Colon (tissue), 2 donors: ENCODE measurements at regions not wholly inside any gene's neighbourhood (a gene's known extent, or its start where the extent isn't known, plus 50 kb on each side); places are given as distances from the start of the nearest gene placed in this dataset.
"Not testable (repeated sequence)": the region's sequence is repeated elsewhere in the genome, so short reads cannot be mapped to it uniquely, and the experiment has no call there.

Experiments
- FAIRE-seq: peaks from 2 replicates; lab custom pipeline; 2012; peaks lifted over from hg19 to GRCh38; lab: Jason Lieb, UNC
- donor health status: control.
- donor health status: control.

DNA sequence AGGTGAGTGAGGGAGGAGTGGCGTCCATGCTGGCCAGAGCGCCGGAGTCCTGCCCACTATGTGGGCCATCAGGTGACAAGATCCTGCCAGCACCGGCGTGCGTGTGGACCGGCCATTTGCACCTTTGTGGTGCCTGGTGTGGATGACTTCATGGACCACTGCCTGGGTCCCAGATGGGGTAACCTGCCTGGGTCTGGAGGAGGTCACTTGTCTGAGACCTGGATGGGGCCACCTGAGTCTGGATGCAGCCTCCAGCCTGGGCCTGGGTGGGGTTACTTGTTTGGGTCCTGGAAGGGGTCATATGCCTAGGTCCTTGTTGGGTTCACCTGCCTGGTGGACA lies 299.6 kb downstream of the NDUFA10 start:
- FAIRE-seq, result no peak

DNA sequence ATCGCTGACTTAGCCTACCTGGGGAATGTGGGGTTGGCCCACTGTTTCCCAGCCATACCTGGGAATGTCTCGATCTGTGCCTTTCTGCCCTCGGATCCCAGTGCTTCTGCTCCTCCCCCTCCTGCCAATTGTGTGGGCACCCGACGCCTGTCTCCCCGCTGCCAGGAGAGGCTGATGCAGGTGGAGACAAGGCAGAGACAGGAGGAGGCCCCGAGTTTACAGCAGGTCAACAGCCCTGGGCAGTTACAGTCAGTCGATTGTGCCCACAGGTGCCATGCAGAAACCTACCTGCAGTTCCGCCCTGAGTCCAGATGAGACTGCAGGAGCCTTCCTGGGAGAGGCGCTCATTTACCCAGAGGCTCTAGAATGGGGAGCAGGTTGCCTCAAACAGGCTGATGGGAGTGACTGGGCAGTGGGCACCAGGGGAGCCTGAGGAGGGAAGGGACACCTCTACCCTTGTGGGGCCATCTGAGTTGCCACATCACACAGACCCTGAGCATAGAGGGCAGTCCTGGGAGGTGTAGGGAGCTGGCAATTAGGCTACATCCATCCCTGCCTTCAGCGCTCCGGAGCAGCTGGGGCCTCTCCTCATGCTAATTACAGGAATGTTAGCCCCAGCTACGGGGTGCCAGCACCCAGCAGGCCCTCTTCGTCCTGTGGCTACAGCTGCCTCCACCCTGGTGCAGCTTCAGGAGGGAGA lies 300.1 kb downstream of the NDUFA10 start:
- no peak for FAIRE-seq

DNA sequence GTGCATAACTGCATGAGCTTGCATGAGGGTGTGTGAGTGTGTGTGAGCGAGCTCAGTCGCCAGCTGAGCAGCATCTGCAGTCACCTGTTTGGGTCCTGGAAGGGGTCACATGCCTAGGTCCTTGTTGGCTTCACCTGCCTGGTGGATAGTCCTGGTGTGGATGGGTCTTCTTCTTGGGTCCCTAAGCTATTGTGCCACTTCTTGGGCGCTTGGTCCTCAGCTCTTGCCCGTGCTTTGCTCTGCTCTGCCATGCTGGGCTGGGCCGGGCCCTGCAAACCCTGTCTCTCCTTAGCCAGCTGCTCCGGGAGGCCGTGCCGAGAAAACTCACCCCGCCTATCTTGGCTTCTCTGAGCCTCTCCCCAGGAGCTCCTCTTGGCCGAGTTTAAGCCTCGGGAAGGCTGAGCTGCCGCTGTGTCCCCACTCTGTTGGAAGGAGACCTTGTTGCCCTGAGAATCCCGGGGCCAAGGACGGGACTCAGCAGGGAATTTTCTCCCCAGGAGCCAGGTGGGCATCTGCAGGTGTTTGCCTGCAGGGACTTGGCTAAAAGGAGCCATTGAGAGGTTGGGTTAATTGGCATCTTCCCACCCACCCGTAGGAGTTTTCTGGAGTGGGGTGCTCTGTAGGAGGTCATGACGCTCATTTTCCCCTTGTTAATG lies 300.8 kb downstream of the NDUFA10 start:
- no peak for FAIRE-seq

DNA sequence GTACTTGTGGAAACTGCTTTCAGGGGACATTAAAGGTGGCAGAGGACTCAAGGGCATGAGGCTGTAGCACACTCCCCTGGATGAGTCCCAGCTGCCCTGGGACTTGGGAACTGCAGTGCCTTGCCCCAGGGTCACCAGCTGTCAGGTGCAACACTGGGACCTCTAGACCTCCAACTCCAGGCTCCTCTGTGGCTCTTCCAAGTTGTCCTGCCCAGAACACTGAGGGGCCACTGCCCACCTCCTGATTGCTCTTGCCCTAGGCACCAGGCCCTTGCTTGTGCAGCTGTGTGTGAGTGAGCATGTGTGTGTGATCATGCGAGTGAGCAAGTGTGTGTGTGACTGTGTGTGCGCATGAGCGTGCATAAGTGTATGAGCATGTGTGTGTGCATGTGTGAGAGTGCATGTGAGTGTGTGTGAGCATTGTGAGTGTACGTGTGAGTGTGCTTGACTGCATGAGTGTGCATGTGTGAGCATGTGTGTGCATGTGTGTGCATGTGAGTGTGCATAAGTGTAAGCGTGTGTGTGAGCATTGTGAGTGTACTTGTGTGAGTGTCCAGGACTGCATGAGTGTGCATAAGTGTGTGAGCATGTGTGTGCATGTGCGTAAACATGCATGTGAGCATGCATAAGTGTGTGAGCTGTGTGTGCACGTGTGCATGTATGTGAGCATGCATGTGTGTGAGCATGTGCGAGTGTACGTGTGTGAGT lies 301.5 kb downstream of the NDUFA10 start:
- no peak for FAIRE-seq

DNA sequence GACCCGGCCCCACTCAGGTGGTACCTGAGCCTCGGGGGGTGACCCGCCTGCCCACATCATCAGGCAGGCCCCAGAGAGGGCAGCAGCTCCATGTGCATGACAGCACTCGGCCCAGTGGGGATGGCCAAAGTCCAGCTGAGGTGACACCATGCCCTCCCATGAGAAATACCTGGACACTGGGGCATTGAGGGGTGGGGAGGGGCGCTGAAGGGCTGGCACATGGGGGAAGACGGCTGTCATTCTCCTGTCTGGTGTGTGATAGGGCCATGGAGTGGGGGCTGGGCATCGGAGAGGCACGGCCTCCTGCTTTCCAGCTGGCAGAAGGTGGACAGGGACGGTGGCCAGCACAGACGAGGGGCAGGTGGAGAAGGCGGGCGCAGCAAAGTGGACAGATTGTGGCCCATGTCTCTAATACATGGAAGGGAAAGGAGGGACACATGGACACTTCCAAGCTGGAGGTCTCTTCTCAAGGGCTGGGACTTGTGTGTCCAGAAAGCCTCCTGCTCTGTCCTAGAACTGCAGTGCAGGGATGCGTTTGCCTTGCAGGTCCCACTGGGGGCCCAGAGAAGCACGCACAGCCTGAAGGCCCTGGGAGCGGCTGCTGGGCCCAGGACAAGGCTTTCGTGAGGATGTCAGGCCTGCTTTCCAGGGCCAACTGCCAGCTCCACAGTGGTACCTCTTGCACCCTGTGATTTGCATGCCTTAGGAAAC lies 302.2 kb downstream of the NDUFA10 start:
- no peak for FAIRE-seq

DNA sequence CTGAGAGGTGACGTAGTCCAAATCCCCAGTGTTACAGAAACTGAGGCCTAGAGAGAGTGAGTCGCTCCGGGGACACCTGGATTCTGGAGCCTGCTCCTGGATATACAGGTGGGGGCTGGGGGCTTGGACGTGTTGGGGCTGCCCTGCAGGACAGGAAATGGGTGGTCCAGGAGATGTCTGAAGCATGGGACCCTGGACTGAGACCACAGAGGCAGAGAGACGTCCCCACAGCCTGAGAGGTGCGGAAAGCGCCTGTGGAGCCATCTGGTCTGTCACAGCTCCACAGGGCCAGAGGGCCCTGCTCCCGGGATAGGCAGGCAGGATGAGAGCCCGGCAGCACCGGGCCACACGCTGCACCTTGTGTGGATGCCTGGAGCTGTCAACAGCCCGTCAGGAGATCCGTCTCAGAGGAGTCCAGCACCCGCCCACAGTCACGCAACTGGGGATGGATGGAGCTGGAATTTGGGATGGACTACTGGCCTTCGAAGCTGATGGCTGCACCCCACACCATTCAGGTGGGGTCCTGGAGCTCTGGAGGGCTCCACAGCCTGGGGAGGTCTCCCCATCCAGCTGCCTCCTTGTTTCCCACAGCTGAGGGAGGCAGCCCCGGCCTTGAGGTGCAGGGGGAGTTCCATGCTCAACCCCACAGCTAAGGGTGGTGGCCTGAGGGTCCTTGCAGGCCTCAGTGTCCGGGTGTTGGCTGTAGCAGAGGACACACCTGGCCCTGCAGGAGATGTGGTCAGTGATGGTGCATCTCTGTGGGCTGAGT lies 303.0 kb downstream of the NDUFA10 start:
- FAIRE-seq, result no peak

DNA sequence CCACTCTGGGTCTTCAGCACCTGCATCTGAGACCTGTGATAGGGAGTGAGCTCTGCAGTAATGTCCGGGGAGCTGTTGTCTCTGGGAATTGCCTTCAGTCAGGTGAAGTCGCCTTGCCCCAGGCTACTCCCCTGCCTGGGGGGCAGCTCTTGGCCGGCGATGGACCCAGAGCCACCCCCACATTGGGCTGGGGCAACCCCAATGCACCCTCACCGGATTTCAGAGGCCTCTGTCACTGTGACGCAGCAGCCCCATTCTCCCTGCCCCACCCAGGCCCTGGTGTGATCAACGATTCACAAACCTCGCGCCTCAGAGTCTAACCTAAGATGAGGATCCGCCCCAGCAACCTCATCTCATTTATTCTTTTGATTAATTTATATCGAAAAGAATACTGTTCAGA lies 303.6 kb downstream of the NDUFA10 start:
- FAIRE-seq, result no peak

DNA sequence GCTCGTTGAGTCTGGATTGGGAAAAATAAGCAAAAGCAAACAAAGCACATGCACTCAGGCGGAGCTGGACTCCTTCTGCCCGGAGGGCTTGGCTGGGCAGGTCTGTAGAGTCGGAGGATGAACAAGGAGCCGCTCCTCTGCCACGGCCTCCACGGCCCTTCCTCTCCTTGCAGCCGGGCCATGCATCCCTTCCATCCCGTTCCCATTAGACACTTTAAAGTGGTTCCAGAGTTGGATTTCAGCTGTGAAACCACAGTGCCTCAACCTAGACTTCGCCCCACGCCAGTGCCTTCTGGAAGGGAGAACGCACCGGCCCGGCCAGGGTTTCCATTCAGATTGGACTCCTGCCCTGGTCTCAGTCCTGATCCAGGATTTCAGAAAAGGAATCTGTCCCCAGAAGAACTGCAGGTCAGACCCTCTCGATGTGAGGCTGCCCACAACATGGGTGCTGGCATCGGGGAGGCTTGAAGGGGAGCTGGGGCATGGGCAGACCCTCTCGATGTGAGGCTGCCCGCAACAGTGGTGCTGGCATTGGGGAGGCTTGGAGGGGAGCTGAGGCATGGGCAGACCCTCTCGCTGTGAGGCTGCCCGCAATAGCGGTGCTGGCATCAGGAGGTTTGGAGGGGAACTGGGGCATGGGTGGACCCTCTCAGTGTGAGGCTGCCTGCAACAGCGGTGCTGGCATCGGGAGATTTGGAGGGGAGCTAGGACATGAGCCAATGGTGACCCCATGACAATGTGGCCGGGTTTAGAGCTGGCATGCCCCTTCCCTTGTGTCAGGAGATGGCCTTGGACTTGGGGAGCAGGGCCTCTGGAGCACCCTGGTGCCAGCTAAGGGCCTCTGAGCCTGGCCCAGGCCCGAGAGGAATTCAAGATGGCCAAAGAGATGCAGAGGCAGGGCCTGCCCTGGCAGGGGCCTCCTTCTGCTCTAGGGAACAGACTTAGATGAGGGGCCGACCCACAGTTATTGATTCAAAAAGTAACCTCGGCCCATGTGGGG lies 304.5 kb downstream of the NDUFA10 start:
- no peak for FAIRE-seq

DNA sequence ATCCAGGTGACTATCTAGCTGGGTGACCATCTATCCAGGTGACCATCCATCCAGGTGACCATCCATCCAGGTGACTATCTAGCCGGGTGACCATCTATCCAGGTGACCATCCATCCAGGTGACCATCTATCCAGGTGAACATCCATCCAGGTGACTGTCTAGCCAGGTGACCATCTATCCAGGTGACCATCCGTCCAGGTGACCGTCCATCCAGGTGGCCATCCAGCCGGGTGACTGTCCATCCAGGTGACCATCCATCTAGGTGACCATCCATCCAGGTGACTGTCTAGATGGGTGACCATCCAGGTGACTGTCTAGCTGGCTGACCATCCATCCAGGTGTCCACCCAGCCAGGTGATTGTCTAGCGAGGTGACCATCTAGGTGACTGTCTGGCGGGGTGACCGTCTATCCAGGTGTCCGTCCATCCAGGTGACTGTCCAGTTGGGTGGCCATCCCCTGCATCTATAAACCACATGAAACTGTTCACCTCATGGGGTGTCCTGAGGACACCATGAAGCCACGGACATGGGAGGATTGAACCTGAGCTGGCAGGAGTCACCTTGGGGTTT lies 305.3 kb downstream of the NDUFA10 start:
- no peak for FAIRE-seq

DNA sequence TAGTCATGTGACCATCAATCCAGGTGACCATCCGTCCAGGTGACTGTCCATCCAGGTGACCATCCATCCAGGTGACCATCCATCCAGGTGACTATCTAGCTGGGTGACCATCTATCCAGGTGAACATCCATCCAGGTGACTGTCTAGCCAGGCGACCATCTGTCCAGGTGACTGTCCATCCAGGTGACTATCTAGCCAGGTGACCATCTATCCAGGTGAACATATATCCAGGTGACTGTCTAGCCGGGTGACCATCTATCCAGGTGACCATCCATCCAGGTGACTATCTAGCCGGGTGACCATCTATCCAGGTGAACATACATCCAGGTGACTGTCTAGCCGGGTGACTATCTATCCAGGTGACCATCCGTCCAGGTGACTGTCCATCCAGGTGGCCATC lies 306.2 kb downstream of the NDUFA10 start:
- FAIRE-seq, result not testable (repeated sequence)

DNA sequence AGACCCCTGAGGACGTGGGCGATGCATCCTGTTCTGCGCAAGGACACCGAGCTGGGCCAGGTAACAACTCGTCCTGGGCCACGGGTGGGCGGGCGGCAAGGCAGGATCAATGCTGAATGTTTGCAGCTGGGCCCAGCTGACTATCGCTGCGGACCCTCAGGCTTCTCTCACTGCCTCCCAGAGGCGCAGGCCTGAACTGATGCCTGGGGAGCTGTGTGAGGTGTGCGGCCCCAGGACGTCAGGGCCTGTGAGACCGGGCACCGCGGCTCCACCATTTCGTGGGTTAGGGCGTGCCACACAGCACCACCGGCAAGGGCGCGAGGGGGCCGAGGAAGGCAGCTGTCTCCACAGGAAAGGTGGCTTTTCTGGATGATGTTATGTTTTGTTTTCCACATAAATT lies 307.4 kb downstream of the NDUFA10 start:
- no peak for FAIRE-seq

DNA sequence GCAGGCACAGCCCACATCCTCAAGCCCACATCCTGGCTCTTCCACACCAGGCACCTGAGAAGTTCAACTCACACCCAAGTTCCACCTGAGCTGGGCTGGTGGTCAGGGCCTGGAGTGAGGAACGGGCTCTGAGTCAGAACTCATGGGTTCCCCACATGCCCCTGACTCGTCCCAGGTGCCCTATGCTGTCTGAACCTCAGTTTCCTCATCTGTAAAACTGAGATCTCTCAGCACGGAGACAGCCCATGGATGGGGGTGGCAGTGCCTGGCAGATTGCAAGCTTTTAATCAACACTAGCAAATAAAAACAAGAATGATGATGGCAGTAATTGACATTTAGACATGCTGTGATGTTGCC lies 307.8 kb downstream of the NDUFA10 start:
- FAIRE-seq, result no peak

DNA sequence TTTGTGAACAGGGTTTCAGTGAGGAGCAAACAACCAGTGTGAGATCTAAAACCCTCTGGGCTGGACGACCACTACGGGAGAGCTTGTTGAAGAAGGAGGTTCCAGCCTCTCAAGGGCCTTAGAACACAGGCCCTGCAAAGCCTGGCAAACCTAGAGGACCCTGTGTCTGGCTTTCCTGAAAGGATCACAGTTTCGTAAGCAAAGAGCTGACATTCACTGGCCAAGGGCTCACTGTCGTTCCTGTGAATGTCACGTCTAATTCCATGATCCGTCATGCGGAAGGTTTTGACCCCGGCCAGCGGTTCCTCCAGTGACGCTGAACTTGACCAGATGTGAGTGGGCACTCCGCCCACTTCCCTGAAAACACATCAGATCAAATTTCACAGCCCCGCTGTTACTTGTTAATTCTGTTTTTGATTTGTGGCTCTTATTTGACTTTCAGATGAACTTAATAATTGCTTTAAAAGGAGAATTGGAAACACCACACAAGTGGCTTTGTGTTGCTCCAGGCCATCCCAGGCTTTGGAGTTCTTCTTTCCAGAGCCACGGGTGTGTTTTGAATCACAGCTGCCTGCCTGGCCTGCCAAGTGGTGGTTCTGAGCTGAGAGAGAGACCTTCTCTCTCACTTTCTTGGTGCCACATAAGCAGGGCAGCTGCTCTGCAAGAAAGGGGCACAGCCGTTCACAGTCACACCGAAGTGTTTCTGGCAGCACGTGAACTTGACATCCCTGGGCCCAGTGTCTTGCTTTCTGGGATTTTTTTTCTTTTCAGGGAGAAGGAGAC lies 308.4 kb downstream of the NDUFA10 start:
- no peak for FAIRE-seq

DNA sequence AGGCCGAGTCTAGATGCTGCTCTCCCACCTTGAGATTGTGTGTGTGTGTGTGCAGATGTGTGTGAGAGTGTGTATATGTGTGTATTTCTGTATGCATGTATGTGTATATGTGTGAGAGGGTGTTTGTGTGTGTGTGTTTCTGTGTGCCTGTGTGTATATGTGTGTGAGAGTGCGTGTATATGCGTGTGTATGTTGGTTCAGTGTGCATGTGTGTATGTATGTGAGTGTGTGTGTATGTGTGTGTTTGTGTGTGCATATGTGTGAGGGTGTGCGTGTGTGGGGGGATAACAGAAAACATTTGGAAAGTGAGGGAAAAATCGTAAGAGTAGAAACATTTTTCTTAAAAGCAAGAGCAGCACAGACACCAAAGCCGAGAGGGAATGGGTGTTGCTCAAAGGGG lies 309.1 kb downstream of the NDUFA10 start:
- no peak for FAIRE-seq

DNA sequence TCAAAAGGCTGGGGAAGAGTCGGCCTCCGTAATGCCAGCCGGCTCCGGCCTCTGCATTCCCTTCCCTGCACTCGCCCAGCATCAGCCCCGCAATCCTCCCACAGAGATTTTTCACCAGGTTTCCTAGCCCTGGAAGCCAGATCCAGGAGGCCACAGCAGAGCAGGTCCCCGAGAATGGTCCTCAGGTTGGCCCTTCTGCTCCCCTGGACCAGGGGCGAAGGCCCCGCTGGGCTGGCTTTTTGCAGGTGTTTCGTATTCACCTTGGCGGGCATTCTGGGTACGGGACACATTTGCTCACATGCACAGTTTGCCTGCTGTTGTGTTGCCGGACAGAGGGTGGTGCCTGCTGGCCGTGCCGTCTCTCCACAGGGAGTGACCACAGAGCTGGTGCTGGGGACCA lies 309.5 kb downstream of the NDUFA10 start:
- no peak for FAIRE-seq

DNA sequence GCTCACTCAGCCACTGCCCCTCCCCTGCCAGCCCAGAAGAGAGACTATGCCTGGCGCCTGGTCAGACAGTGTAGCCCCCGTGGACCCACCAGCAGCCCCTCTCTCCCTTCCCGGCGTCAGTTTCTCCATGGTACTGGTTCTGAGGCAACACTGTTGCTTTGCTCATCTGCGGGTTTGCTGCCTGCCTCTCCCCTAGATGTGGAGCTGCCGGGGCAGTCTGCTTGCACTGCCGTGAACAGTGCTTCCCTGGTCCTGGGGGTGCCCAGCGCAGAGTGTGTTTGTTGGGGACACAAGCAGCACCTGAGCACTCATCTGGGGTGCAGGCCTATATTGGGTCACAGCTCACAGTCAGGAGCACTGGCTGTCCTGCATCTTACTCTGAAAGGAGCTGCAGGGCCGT lies 309.9 kb downstream of the NDUFA10 start:
- no peak for FAIRE-seq

DNA sequence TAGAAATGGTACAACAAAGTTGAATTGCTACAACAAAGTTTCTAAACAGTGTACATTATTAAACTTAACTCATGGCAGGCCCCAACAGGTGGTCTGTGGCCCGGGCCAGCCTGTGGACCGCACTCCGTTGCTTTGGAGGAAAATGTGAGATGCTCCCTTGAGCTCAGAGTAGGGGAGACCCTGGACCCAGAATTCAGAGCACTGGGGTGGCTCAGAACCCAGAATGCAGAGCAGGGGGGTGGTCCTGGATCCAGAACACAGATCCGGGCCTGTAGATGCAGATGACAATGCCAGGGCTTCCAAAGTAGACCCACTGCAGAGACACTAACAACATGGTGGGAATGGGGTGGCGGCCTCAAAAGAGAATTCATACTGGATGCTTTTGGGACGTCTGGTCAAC lies 311.0 kb downstream of the NDUFA10 start:
- FAIRE-seq, result no peak

DNA sequence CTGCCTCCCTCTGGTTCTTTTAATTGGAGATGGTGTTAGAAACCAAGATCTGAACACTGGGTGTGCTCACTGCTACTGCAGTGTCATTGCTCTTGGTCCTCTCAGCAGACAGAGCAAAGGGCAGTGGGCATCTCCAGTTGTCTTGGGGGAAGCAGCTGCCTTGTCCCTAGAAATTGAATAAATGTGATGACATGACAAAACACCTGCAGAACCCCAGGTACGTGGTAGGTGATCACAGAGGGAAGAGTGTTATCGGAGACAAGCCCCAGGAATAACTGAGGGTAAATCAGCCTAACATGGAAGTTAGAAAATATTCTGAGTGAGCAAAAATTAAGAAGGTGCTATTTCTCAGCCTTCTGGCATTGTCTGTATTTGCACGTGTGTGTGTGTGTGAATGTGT lies 311.9 kb upstream of the HDAC4 start:
- FAIRE-seq, result no peak

DNA sequence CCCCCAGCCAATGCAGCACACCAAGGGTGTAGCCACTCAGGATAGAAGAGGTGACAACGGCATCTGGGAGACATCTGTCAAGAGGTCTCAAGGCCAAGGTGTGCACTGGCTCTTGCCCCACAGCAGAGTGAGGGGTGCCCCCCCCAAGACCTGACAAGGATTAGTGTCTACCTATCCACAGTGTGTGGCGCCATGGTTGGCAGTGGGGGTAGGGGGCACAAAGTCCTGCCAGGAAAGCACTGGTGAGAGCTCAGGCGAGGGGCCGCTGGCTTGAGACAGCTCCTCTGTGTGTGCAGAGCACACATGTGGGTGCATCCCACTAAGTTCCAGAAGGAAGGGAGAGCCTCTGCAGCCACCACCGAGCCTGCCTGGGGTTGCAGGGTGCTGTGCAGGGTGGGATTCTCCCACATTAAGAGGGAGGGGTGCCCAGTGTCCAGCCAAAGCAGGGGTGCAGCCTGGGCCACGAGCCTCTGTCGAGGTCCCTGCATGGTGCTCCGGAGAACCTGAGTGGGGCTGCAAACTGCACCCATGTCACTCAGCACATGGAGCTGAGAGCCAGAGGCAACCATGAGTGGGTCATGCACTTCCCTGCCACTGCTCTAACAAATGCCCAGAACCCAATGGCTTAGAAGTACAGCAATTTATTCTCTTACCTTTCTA lies 311.2 kb upstream of the HDAC4 start:
- no peak for FAIRE-seq
